Fibroblast of skin of back (primary cell): ENCODE measurements at regions not wholly inside any gene's neighbourhood (a gene's known extent, or its start where the extent isn't known, plus 50 kb on each side); places are given as distances from the start of the nearest gene placed in this dataset.
"Not testable (repeated sequence)": the region's sequence is repeated elsewhere in the genome, so short reads cannot be mapped to it uniquely, and the experiment has no call there.

ENCODE experiments used
- DNase-seq: peaks from one replicate; pipeline ENCODE4 v3.0.0-alpha.2; 2013

DNA sequence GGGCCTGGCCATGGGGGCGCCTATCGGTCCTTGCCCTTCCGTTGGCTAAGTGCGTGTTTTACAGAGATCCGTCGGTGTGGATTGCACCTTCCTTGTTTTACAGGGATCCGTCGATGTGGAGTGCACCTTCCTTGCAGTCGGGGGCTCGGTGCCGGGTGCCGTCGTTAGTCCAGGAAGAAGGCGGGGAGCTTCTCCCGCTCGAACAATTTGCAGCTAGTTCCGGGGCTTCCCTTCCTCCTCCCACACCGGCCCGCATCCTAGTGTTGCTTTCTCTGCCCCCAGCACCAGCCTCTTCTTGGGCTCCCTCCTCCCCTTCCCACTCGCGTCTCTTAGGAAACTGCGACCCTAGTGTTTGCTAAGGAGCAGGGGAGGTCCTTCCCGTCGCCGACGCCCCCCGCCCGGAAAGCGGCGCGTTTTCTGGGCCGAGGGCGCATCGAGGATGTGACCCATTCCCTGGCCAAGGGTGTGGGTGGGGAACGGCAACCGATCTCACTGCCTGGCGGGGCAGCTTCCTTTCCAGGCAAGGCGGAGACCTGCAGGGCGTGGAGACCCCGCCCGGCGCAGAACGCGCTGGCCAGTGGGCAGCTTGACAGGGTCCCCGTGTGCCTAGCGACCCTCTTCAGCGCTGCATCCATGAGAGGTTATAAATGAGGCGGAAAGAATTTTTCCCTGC is 75.7 kb upstream of the ZNF91 start:
- DNase-seq: no peak

GRCh38 chr19:23464349-23464748 is 69.1 kb upstream of the ZNF91 start:
- DNase-seq: not testable (repeated sequence)

GRCh38 chr19:23461120-23461519 is 65.8 kb upstream of the ZNF91 start:
- DNase-seq: no peak

DNA sequence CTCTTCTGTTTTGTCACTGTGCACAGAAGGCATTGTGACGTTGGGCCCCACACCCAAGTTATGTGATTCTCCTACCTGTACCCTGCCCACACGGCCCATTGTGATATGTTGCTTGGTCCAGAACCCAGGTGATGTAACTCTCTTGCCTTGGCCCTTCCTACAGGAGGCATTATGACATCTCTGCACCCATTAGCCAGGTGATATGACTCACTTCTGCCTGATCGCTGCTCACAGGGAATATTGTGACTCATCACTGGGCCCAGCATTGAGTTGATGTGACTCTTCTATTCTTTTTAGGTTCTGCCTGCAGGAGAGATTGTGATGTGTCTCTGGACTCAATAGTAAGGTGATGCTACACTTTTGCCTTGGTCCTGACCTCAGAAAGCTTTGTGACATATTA is 65.4 kb upstream of the ZNF91 start:
- DNase-seq: no peak
